ENCODE measurements at regions not wholly inside any gene's neighbourhood (a gene's known extent, or its start where the extent isn't known, plus 50 kb on each side); places are given as distances from the start of the nearest gene placed in this dataset.

GRCh38 chr15:69742361-69742760, 289.7 kb downstream of the RPLP1 start:
- TF ChIP-seq RAD21 (conservative IDR thresholded peaks at IDR 0.05 in 1 of 2, IDR thresholded peaks at IDR 0.05 in 1 of 2), result no peak
- TF ChIP-seq CTCF (IDR thresholded peaks at IDR 0.05), result no peak
- no peak for TF ChIP-seq REST (IDR thresholded peaks at IDR 0.05)
- TF ChIP-seq PHF8 (IDR thresholded peaks at IDR 0.05; ENCODE audit: borderline replicate concordance, low read depth), result no peak
- no peak for TF ChIP-seq SREBF2 (IDR thresholded peaks at IDR 0.05)
- no peak for TF ChIP-seq POLR2A (IDR thresholded peaks at IDR 0.05; ENCODE audit: low read length)
- no peak for TF ChIP-seq ZC3H11A (IDR thresholded peaks at IDR 0.05)
- TF ChIP-seq NR3C1 (IDR thresholded peaks at IDR 0.05), result no peak
- no peak for TF ChIP-seq NFE2L2 (conservative IDR thresholded peaks at IDR 0.05; ENCODE audit: low read length)
- no peak for TF ChIP-seq ELK1 (IDR thresholded peaks at IDR 0.05; ENCODE audit: low read depth, low read length)
- TF ChIP-seq KDM1A (IDR thresholded peaks at IDR 0.05; ENCODE audit: low read depth), result no peak
- no peak for TF ChIP-seq POLR2AphosphoS2 (conservative IDR thresholded peaks at IDR 0.05; ENCODE audit: low read length)
- no peak for TF ChIP-seq TP53 (CRISPR knock-in tag; IDR thresholded peaks at IDR 0.05)
- no peak for TF ChIP-seq JUN (IDR thresholded peaks at IDR 0.05)
